HG03521 (cell line): ENCODE measurements at regions not wholly inside any gene's neighbourhood (a gene's known extent, or its start where the extent isn't known, plus 50 kb on each side); places are given as distances from the start of the nearest gene placed in this dataset.

Source experiments
- ATAC-seq: cut with Tn5 transposase; IDR thresholded peaks from one replicate; pipeline ENCODE4 v1.9.1; 2021; ENCODE audit warnings: mild to moderate bottlenecking, moderate library complexity; ENCODE audit not compliant: unreplicated experiment

- ATAC-seq: no peak
Observed at GRCh38 chr4:24476282-24476681, 108.1 kb downstream of the DHX15 start.

GRCh38 chr4:24475756-24476155, 108.6 kb downstream of the DHX15 start:
- ATAC-seq: no peak

- no peak for ATAC-seq
Observed at GRCh38 chr4:24473309-24473721, 111.0 kb downstream of the DHX15 start.

- peak; percentile 67 for ATAC-seq
Observed at GRCh38 chr4:24472514-24473308, 111.6 kb downstream of the DHX15 start.

- ATAC-seq: no peak
Observed at GRCh38 chr4:24472161-24472510, 112.2 kb downstream of the DHX15 start.

- ATAC-seq: no peak
Observed at GRCh38 chr4:24471486-24472160, 112.7 kb downstream of the DHX15 start.

- ATAC-seq: no peak
Observed at GRCh38 chr4:24470666-24471485, 113.5 kb downstream of the DHX15 start.

- no peak for ATAC-seq
Observed at GRCh38 chr4:24468071-24468470, 116.3 kb downstream of the DHX15 start.

- ATAC-seq: no peak
Observed at GRCh38 chr4:24464566-24464965, 119.8 kb downstream of the DHX15 start.

GRCh38 chr4:24456431-24456830, 127.9 kb downstream of the DHX15 start:
- ATAC-seq: no peak

- no peak for ATAC-seq
Observed at GRCh38 chr4:24453951-24454350, 130.4 kb downstream of the DHX15 start.

GRCh38 chr4:24451870-24452269, 132.5 kb downstream of the DHX15 start:
- ATAC-seq: no peak

- no peak for ATAC-seq
Observed at GRCh38 chr4:24443200-24443599, 141.2 kb downstream of the DHX15 start.

GRCh38 chr4:24440765-24441164, 143.6 kb downstream of the DHX15 start:
- ATAC-seq: no peak

GRCh38 chr4:24434241-24434640, 150.1 kb downstream of the DHX15 start:
- ATAC-seq: no peak

- ATAC-seq: no peak
Observed at GRCh38 chr4:24433515-24434214, 150.7 kb downstream of the DHX15 start.

GRCh38 chr4:24428850-24429249, 155.5 kb downstream of the DHX15 start:
- no peak for ATAC-seq

GRCh38 chr4:24426557-24426956, 157.8 kb downstream of the DHX15 start:
- no peak for ATAC-seq

- ATAC-seq: no peak
Observed at GRCh38 chr4:24425863-24426262, 158.5 kb downstream of the DHX15 start.

- ATAC-seq: no peak
Observed at GRCh38 chr4:24423670-24424069, 160.7 kb downstream of the DHX15 start.

GRCh38 chr4:24422644-24423043, 161.7 kb downstream of the DHX15 start:
- ATAC-seq: no peak
